A673 (cell line): ENCODE measurements at regions not wholly inside any gene's neighbourhood (a gene's known extent, or its start where the extent isn't known, plus 50 kb on each side); places are given as distances from the start of the nearest gene placed in this dataset.

ENCODE experiments used
- EZH2 ChIP-seq: fragments of 200-600 bp; sonication (generic); IDR thresholded peaks from 2 replicates; pipeline ENCODE4 v1.6.1; 2017; ENCODE audit warnings: borderline replicate concordance, low read depth, mild to moderate bottlenecking, mixed read lengths, antibody characterized with exemption, low read length; ENCODE audit not compliant: poor library complexity, severe bottlenecking
- TF ChIP-seq, protein P1 (sequence below): fragments of 300-800, 200-600 bp; sonication (generic); conservative IDR thresholded peaks from 2 replicates; pipeline ENCODE4 v1.5.1; 2017; ENCODE audit warnings: low read depth, mild to moderate bottlenecking, antibody characterized with exemption, low read length, moderate library complexity, mixed read lengths

DNA sequence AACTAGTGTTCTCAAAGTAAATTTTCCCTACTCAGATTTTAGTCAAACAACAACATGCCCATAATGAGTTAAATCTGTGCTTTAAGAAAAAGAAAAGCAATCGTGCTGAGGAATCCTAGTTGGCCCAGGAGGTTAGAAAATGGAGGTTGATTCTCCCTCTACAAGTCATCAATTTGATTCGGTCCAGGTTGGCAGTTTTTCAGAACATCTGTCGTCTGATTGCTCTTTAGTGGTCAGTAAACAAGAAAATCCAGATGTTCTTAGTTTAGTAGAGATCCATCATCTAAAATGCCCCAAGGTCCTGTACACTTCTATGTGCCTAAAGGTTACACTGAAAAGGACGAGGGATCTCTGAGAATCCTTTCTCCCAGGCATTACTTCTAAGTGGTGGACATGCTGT is 659.2 kb downstream of the MTRR start:
- TF ChIP-seq EZH2, result no peak
- TF ChIP-seq, protein P1, sequence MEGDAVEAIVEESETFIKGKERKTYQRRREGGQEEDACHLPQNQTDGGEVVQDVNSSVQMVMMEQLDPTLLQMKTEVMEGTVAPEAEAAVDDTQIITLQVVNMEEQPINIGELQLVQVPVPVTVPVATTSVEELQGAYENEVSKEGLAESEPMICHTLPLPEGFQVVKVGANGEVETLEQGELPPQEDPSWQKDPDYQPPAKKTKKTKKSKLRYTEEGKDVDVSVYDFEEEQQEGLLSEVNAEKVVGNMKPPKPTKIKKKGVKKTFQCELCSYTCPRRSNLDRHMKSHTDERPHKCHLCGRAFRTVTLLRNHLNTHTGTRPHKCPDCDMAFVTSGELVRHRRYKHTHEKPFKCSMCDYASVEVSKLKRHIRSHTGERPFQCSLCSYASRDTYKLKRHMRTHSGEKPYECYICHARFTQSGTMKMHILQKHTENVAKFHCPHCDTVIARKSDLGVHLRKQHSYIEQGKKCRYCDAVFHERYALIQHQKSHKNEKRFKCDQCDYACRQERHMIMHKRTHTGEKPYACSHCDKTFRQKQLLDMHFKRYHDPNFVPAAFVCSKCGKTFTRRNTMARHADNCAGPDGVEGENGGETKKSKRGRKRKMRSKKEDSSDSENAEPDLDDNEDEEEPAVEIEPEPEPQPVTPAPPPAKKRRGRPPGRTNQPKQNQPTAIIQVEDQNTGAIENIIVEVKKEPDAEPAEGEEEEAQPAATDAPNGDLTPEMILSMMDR, result no peak
